ENCODE measurements at regions not wholly inside any gene's neighbourhood (a gene's known extent, or its start where the extent isn't known, plus 50 kb on each side); places are given as distances from the start of the nearest gene placed in this dataset.

DNA sequence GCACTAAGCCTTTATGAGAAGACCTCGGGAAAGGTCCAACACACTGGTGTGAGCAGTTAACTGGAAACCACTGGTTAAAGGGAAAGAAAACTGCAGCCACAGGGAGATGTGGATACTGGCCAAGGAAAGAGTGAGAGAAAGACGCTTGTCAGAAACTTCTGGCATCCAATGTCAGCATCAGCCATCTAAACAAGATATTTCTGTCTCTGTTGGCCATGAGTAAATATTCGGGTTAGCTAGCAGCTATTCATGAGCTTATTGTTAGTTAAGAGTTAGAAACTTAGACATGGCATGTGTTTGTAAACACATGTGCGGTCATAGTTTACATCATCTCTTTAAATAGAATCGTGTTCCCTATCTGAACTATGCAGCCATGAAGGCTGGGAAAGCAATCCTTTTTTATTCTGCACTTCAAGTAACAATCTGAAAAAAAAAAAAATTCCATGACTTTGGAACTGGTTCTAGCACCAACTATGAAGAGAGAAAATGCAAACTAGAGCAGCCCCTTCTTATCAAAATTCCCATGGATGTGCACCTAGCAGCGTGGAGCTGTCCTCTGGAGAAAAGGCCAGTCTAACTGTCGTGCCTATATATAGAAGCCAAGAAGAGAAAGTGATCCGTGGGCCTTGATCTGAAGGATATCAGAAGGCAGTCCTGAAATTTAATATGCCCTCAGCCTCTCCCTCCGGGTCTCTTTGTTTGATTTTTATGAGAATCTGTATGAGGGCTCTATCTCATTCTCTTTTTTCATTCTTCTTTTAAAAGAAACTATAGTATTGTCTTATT is 84.0 kb upstream of the RFX8 start:
- no peak for DNase-seq (ENCODE audit: low read depth)

DNA sequence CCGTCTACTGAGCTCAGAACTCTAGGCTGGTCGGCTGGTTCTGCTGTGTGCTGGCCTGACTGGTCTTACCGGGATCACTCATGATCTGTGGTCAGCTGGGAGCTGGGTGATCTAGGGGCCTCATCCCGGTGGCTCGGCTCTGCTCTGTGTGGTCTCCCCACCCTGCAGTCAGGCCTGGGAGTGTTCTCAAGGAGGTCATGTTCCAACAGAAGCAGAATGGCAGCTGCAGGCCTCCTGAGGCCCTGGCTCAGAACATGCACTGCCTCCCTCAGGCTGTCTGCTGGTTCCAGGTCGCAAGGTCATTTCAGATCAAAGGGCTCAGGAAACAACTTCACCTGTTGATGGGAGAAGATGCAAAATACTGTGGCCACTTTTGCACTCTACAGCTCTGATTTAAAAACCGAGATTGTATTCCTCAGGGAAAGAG is 81.1 kb upstream of the RFX8 start:
- DNase-seq (ENCODE audit: low read depth) = no peak

DNA sequence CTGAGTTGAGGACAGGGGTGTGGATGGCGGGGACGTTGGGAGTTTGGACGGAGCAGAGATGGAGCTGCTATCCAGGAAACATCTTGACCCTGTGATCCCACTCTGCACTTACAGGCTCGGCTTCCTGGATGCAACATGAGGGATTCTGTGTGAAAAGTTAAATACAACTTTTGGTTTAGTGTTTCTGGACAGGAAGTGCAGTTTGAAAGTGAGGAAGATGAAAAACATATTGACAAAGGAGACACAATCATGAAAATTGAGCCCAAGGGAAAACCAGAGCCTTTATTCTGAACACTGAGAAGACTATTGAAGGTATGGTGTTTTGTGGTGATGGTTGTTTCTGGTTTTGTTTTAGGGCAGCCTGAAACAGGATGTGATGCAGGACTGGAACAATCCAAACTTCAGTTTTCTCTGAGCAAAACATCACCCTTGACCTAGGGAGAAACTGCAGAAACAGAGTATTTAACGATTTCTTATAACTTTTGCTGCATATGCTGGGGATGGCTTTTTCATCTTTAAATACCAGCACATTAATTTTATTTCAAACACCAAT is 76.5 kb upstream of the RFX8 start:
- no peak for DNase-seq (ENCODE audit: low read depth)

DNA sequence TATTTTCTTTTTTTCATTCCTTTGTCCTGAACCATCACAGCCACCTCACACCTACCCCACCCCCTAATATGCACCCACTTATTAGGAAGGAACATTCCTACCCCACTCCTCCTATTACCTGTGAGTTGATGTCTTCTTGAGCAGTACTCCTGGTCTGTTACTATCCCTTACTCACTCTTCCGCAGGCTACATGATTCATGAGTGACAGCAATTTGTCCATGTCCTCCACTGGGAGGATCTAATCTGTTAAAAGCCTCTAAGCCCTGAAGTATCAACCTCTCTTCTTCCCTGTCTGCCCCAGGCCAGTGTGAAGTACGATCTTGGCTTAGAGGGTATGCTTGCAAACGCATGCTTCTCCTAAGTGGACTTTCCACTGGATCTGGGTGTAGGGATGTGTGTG is 75.6 kb upstream of the RFX8 start:
- DNase-seq (ENCODE audit: low read depth) = no peak

DNA sequence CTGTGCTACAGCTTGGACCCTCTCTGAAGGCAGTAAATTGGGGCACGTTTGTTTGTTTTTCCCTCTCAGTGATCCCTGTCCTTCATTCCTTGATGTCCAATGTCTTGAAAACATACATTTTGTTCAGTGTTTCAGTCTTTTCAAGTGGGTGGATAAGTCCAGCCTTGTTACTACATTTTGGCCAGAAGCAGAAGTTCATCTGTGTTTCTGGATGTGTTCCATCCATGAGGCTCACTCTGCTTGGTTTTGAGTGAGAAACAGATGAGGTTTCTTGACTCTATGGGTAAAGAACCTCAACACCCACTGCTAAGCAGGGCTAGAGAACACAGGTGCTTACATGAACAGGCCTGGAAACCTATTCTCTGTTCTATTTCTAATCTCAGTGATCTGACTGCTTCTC is 74.5 kb upstream of the RFX8 start:
- DNase-seq (ENCODE audit: low read depth) = no peak

DNA sequence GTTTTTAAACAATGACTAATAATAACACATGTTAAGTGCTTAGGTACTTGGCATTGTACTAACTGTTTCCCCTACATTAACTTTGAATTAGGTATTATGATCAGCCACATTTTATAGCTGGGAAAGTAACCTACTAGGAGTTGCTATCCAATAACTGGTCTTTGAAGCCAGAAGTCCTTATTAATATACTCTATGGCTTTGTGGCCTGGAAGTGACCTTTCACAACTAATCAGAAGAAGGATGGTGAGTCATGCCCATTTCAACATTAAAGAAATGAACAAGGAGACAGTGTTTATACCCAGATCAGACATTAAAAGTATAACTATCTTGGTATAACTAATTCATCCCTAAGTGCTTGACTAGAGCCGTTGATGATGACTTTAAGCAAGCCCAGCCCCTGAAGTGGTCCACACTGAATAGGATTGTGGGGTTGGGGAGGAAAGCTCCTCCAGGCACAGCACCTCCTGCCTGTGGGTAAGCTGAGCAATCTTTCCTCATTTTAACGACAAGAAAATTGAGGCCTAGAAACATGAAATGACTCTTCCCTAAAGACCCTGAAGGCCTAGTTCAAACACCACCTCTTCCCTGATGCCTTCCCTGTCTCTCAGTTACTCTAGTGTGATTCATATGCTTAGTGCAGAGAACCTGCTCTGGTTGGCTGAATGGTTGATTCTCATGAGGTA is 71.6 kb upstream of the RFX8 start:
- DNase-seq (ENCODE audit: low read depth) = peak; percentile 57

DNA sequence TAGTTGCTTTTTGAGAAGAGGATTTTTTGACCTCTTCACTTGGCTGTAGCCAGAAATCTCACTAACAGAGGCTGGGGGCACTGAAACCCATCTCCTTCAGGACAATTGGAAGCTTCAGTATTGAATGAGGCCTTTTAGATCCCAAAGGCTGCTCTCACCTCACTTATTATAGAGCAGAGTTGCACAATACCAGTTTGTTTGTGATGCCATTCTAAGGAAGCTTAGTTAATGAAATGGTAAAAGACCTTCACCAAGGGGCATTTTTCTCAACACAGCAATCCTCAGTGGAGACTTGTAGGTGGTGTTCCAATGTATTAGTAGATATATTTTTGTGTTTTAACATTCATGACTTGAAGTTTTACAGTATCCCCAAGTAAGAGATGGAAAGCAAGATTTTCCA is 71.0 kb upstream of the RFX8 start:
- no peak for DNase-seq (ENCODE audit: low read depth)

DNA sequence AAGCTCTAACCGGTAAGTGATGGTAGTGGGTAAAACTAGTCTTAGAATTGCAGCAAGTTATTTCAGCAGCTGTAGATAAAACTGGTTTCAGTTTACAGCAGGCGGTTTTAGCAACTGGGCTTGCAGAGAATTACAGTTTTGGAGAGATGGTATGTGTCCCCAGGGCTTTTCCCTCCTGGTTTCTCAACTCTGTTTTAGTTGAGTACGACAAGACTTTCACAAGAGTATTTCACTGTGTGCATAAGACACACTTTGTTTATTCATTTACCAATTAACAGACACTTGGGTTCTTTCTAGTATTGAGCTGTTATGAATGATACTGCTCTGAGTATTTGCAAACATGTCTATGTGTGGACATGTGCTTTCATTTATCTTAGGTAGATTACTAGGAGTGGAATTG is 65.6 kb upstream of the RFX8 start:
- DNase-seq (ENCODE audit: low read depth) = no peak

DNA sequence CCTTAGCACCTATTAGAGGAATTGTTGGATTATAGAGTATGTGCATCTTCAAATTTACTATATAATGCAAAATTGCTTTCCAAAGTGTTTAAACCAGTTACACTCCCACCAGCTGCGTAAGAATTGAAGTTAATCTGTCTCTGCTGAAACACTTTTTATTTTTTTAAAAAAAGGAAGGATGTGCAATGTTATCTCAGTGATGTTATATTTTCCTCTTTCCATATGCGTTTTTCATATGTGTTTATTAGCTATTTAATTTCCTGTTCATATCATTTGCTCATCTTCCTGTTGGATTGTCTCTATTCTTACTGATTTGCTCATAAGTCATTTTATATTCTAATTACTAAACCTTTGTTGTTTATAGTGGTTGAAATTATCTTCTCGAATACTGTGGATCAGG is 63.2 kb upstream of the RFX8 start:
- no peak for DNase-seq (ENCODE audit: low read depth)

DNA sequence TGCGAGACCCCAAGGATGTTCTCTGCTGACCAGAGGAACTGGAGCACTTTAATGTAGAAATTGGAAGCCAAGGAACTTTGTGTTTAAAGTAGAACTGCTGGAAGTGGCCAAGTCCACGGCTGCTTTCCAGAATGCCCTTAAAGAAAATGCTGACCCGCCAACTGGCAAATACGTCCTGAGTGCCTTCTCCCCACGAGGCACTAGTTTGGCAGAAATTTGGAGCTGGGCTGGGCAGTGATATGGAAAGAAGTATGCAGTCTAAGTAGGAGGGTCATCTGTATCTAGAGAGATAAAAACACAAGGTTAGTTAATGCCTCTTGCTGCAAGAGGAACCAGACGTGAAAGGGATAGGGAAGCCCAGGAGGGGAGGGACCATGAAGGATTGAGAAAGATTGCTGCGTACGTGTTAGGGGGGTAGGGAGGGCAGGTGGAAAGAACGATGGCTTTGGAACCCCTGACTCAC is 59.3 kb upstream of the RFX8 start:
- DNase-seq (ENCODE audit: low read depth) = no peak

DNA sequence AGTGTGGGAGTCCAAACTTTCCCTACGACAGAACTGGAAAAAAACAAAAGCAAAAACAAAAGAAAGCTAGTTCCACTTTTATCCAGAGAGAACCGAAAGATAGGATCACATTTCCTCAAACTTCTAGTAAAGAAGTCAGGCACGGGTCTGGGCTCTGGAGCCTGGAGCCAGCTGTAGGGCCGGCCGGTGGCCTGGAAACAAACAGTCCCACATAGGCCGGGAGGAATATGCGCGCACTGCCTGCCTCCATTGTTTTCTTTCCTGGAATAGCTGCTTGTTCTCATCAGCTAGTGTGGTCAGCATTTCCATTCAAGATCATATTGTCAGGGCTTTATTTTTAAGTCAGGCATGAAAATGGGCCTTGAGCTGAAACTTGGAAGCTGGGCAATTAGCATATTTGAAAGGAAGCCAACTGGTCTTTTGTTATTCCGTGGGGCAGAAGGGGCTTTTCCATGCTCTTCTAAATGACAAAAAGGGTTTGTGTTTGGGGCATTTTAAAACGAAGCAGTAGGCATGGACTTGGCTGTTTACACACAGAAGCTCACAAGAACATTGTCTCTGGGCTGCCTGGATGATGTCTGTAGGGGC is 58.7 kb upstream of the RFX8 start:
- DNase-seq (ENCODE audit: low read depth) = no peak

DNA sequence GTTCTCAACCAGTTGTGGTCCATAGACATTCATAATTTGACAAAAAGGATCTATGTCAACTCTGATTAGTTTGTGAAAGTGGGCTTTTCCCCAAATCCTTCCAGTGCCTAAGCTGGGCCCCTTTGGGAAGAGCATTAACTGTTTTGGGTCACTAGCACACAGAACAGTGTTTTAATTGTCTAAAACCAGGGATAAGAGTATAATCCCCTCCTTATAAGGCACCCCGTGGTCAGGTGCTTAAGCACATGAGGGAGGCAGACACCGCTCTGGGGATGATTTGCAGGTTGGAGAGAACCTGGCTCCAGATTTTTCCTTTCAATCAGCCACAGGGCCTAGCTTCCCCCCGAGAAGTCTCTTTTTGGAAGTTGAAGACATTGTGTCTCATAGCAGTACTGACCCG is 53.6 kb upstream of the RFX8 start:
- DNase-seq (ENCODE audit: low read depth) = no peak

DNA sequence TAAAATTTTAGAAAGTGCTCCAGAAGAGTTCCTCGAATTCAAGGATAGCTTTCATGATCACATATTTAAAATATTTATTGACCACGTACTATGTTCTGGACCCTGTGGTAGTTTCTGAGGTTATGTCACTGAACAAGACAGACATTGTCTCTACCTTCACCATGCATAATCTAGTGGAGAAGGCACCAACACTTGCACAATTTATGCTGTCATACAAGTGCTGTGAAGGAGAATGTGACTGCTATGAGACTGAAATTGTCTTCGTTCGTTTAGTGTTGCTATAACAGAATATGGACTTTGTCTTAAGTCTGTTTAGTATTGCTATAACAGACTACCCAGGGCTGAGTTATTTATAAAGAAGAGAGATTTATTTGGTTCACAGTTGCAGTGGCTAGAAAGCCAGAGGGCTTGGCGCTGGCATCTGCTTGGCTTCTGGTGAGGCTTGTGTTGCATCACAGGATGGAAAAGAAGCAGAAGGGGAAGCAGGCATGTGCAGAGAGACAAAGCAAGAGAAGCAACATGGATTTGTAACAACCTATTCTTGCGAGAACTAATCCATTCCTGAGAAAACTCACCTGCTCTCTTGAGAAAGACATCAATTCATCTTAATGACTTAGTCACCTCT is 50.0 kb upstream of the RFX8 start:
- DNase-seq (ENCODE audit: low read depth) = no peak
